Neural progenitor cell (in vitro differentiated cells): ENCODE measurements at regions not wholly inside any gene's neighbourhood (a gene's known extent, or its start where the extent isn't known, plus 50 kb on each side); places are given as distances from the start of the nearest gene placed in this dataset.

ENCODE experiments used
- DNase-seq: peaks from one replicate; pipeline ENCODE4 v3.0.0-alpha.2; 2016; ENCODE audit warnings: low spot score
- H2AFZ ChIP-seq: fragments of 200-600 bp; sonication (generic); replicated peaks from 2 replicates; pipeline ENCODE4 v1.6.1; 2016; ENCODE audit warnings: antibody characterized with exemption
- H3F3A ChIP-seq: fragments of 200-600 bp; sonication (generic); 2 replicates; pipeline ENCODE4 v1.6.1; 2016; ENCODE audit warnings: antibody characterized with exemption, low read depth
- H3K27ac ChIP-seq: fragments of 200-600 bp; sonication (generic); 2 replicates; pipeline ENCODE4 v1.5.1; 2016; ENCODE audit warnings: mild to moderate bottlenecking
- H3K27me3 ChIP-seq: fragments of 200-600 bp; sonication (generic); 2 replicates; pipeline ENCODE4 v1.6.1; 2016; ENCODE audit warnings: mild to moderate bottlenecking, moderate library complexity
- H3K36me3 ChIP-seq: fragments of 200-600 bp; sonication (generic); 2 replicates; pipeline ENCODE4 v1.5.1; 2016
- H3K4me1 ChIP-seq: fragments of 200-600 bp; sonication (generic); 2 replicates; pipeline ENCODE4 v1.6.1; 2016; ENCODE audit warnings: mixed run types
- H3K4me2 ChIP-seq: fragments of 200-600 bp; sonication (generic); 2 replicates; pipeline ENCODE4 v1.6.1; 2016
- H3K4me3 ChIP-seq: fragments of 200-600 bp; sonication (generic); 2 replicates; pipeline ENCODE4 v1.5.1; 2016
- H3K79me2 ChIP-seq: fragments of 200-600 bp; sonication (generic); 2 replicates; pipeline ENCODE4 v1.6.1; 2016; ENCODE audit warnings: low read depth
- H3K9ac ChIP-seq: fragments of 200-600 bp; sonication (generic); 2 replicates; pipeline ENCODE4 v1.6.1; 2016
- H3K9me3 ChIP-seq: fragments of 200-600 bp; sonication (generic); 2 replicates; pipeline ENCODE4 v1.5.1; 2016; ENCODE audit warnings: low read depth
- H4K20me1 ChIP-seq: fragments of 200-600 bp; sonication (generic); 2 replicates; pipeline ENCODE4 v1.6.1; 2016; ENCODE audit warnings: low read depth
- H3K27ac Mint-ChIP-seq: 3 replicates; pipeline ENCODE4 v1.8.0; 2021; ENCODE audit warnings: mixed read lengths
- H3K27me3 Mint-ChIP-seq: 2 replicates; pipeline ENCODE4 v1.8.0; 2022; ENCODE audit warnings: low read depth, mild to moderate bottlenecking, inconsistent platforms, moderate library complexity, mixed read lengths; ENCODE audit not compliant: insufficient read depth
- H3K36me3 Mint-ChIP-seq: 3 replicates; pipeline ENCODE4 v1.8.0; 2021; ENCODE audit warnings: mixed read lengths
- H3K4me1 Mint-ChIP-seq: 3 replicates; pipeline ENCODE4 v1.8.0; 2021; ENCODE audit warnings: mixed read lengths
- H3K4me3 Mint-ChIP-seq: 3 replicates; pipeline ENCODE4 v1.8.0; 2021; ENCODE audit warnings: mild to moderate bottlenecking, moderate library complexity, mixed read lengths
- H3K9me3 Mint-ChIP-seq: 3 replicates; pipeline ENCODE4 v1.8.0; 2020; ENCODE audit warnings: mixed read lengths
- CTCF ChIP-seq: fragments of 200-600 bp; sonication (generic); IDR thresholded peaks from 2 replicates; pipeline ENCODE4 v1.5.1; 2017; ENCODE audit warnings: antibody characterized with exemption, mild to moderate bottlenecking
- EZH2 ChIP-seq: fragments of 200-600 bp; sonication (generic); IDR thresholded peaks from 2 replicates; pipeline ENCODE4 v1.6.1; 2017; ENCODE audit warnings: antibody characterized with exemption, mild to moderate bottlenecking, moderate library complexity
- EZH2phosphoT487 ChIP-seq: fragments of 200-600 bp; sonication (generic); IDR thresholded peaks from 2 replicates; pipeline ENCODE4 v1.6.1; 2017; ENCODE audit warnings: antibody characterized with exemption

GRCh38 chr17:33901085-33901484, 354.0 kb upstream of the CCL2 start:
- Mint-ChIP-seq H3K36me3 (no peaks in the 10 kb centered on the region), H3K9me3 (no peaks in the 10 kb centered on the region)
- no peak for DNase-seq

DNA sequence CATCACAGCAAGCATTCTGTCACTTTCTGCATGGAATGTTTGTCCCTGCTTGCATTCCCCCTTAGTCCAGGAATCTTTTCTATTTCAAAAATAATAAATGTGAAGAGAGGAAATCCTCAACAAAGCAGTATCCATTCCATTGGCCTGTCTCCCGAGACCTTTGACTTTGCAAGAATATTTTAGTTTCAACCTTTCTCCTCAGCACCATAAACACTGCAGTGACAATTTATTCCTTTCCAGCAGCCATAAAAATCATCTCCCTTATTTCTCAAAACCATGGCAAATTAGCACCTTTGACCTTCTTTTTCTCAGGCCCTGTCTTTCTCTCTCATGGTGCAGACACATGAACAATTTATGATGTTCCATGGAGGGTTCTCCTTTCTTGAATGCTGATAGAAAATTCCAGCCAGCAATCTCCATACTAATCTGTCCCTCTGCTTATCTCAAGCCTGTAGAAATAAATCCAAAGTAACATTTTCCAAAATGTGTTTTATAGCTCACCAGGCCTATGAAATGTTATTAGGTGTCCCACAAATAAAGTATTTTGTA, 352.1 kb upstream of the CCL2 start:
- no peak overlapping the region for H2AFZ ChIP-seq
- no peaks in the 10 kb centered on the region for H3K4me1 Mint-ChIP-seq
- H3K36me3 Mint-ChIP-seq, result no peaks in the 10 kb centered on the region
- no peak overlapping the region for H3K4me3 Mint-ChIP-seq
- TF ChIP-seq EZH2 (no peak), EZH2phosphoT487 (no peak), CTCF (no peak)
- H3K9me3 Mint-ChIP-seq, result no peaks in the 10 kb centered on the region
- no peak overlapping the region for H3K4me3 ChIP-seq
- H3K79me2 ChIP-seq, result no peaks in the 10 kb centered on the region
- no peaks in the 10 kb centered on the region for H3K9me3 ChIP-seq
- no peaks in the 10 kb centered on the region for H4K20me1 ChIP-seq
- H3K27me3 Mint-ChIP-seq, result peaks cover 11% of the 10 kb centered on the region
- H3K4me2 ChIP-seq, result no peak overlapping the region
- H3K9ac ChIP-seq, result no peak overlapping the region
- no peak for DNase-seq
- H3K36me3 ChIP-seq, result no peaks in the 10 kb centered on the region
- no peaks in the 10 kb centered on the region for H3F3A ChIP-seq
- H3K4me1 ChIP-seq, result no peaks in the 10 kb centered on the region
- no peaks in the 10 kb centered on the region for H3K27me3 ChIP-seq
- H3K27ac Mint-ChIP-seq, result no peak overlapping the region
- H3K27ac ChIP-seq, result no peak overlapping the region

More at GRCh38 chr17:33901085-33901484, 354.0 kb upstream of the CCL2 start:
- Histone ChIP-seq H3K27ac (no peak overlapping the region), H3K4me2 (no peak overlapping the region), H3K4me3 (no peak overlapping the region), H3K4me1 (no peaks in the 10 kb centered on the region), H4K20me1 (no peaks in the 10 kb centered on the region), H3F3A (no peaks in the 10 kb centered on the region), H3K9ac (no peak overlapping the region), H3K9me3 (no peaks in the 10 kb centered on the region), H3K79me2 (no peaks in the 10 kb centered on the region), H3K27me3 (no peaks in the 10 kb centered on the region), H2AFZ (no peak overlapping the region), H3K36me3 (no peaks in the 10 kb centered on the region)
- no peak overlapping the region for H3K4me3 Mint-ChIP-seq
- TF ChIP-seq EZH2phosphoT487 (no peak), CTCF (no peak), EZH2 (no peak)
- no peaks in the 10 kb centered on the region for H3K4me1 Mint-ChIP-seq
- H3K27me3 Mint-ChIP-seq, result peaks cover 11% of the 10 kb centered on the region
- no peak overlapping the region for H3K27ac Mint-ChIP-seq

DNA sequence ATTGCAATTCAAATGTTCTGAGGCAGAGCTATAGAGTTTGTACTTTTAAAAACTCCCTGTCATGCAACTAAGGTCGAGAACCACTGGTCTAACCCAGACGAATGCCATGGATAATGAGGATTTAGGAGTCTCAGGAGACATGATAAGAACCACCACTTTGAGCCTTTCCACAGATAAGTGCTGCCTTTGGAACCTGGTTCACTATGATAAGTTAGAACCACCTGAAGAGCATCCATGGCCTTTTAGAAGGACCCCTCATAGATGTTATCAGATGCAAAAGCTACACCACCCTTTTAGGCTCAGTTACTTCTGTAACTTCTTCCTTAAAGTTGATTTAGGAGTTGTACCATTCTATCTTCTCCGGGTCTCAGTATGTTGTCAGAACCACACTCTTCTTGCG, 350.6 kb upstream of the CCL2 start:
- Histone ChIP-seq H3K4me1 (no peaks in the 10 kb centered on the region), H3K79me2 (no peaks in the 10 kb centered on the region), H3F3A (no peaks in the 10 kb centered on the region), H3K4me2 (no peak overlapping the region), H3K27ac (no peak overlapping the region), H2AFZ (no peak overlapping the region), H3K4me3 (no peak overlapping the region), H4K20me1 (no peaks in the 10 kb centered on the region), H3K9ac (no peak overlapping the region), H3K36me3 (no peaks in the 10 kb centered on the region), H3K9me3 (no peaks in the 10 kb centered on the region), H3K27me3 (no peaks in the 10 kb centered on the region)
- H3K9me3 Mint-ChIP-seq, result no peaks in the 10 kb centered on the region
- H3K27me3 Mint-ChIP-seq, result peaks cover 11% of the 10 kb centered on the region
- TF ChIP-seq EZH2 (no peak), CTCF (no peak), EZH2phosphoT487 (no peak)
- no peak for DNase-seq
- no peak overlapping the region for H3K27ac Mint-ChIP-seq
- H3K4me1 Mint-ChIP-seq, result no peaks in the 10 kb centered on the region
- no peaks in the 10 kb centered on the region for H3K36me3 Mint-ChIP-seq
- no peak overlapping the region for H3K4me3 Mint-ChIP-seq
